Activated CD8-positive, alpha-beta memory T cell treated with anti-CD3 and anti-CD28 coated beads, Interleukin-2, amount 10 ng/mL, durations not matched to agents 7 days and 5 days (primary cell): ENCODE measurements at regions not wholly inside any gene's neighbourhood (a gene's known extent, or its start where the extent isn't known, plus 50 kb on each side); places are given as distances from the start of the nearest gene placed in this dataset.

ENCODE experiments used
- ATAC-seq: fragments of 150-1000 bp; cut with Tn5 transposase; one replicate; pipeline ENCODE4 v1.10.0; 2021; ENCODE audit warnings: moderate library complexity
- CTCF ChIA-PET: fragments of 350-600 bp; sonication (Branson Sonifier 250); formaldehyde crosslinking; loops from one replicate; lab custom pipeline; 2021; ENCODE audit warnings: antibody characterized with exemption; lab: Charles Lee
- DNase-seq: peaks from one replicate; pipeline ENCODE4 v3.0.0-alpha.2; 2020
- H3K27ac Mint-ChIP-seq: one replicate; pipeline ENCODE4 v1.8.0; 2021; ENCODE audit warnings: mild to moderate bottlenecking, mixed read lengths
- H3K27me3 Mint-ChIP-seq: one replicate; pipeline ENCODE4 v1.8.0; 2021; ENCODE audit warnings: mixed read lengths
- H3K36me3 Mint-ChIP-seq: one replicate; pipeline ENCODE4 v1.8.0; 2021; ENCODE audit warnings: mild to moderate bottlenecking, mixed read lengths
- H3K4me1 Mint-ChIP-seq: one replicate; pipeline ENCODE4 v1.8.0; 2021; ENCODE audit warnings: mixed read lengths
- H3K4me3 Mint-ChIP-seq: one replicate; pipeline ENCODE4 v1.8.0; 2021; ENCODE audit warnings: mild to moderate bottlenecking, moderate library complexity, mixed read lengths
- H3K9me3 Mint-ChIP-seq: one replicate; pipeline ENCODE4 v1.8.0; 2022; ENCODE audit warnings: low read depth, mixed read lengths

GRCh38 chr6:71153755-71154325, 134.8 kb upstream of the OGFRL1 start:
- Mint-ChIP-seq H3K4me3 (no peak overlapping the region), H3K27me3 (no peaks in the 10 kb centered on the region), H3K9me3 (no peaks in the 10 kb centered on the region), H3K4me1 (no peaks in the 10 kb centered on the region), H3K36me3 (no peaks in the 10 kb centered on the region), H3K27ac (no peak overlapping the region)
- ATAC-seq (no peak), DNase-seq (no peak)
- CTCF ChIA-PET, result no interaction called here

GRCh38 chr6:71157345-71157744, 131.3 kb upstream of the OGFRL1 start:
- no peak for ATAC-seq
- no peaks in the 10 kb centered on the region for H3K27me3 Mint-ChIP-seq
- no peaks in the 10 kb centered on the region for H3K36me3 Mint-ChIP-seq
- no peaks in the 10 kb centered on the region for H3K4me1 Mint-ChIP-seq
- CTCF ChIA-PET, result no interaction called here
- no peak overlapping the region for H3K4me3 Mint-ChIP-seq
- DNase-seq, result no peak
- H3K9me3 Mint-ChIP-seq, result no peaks in the 10 kb centered on the region
- H3K27ac Mint-ChIP-seq, result no peak overlapping the region

DNA sequence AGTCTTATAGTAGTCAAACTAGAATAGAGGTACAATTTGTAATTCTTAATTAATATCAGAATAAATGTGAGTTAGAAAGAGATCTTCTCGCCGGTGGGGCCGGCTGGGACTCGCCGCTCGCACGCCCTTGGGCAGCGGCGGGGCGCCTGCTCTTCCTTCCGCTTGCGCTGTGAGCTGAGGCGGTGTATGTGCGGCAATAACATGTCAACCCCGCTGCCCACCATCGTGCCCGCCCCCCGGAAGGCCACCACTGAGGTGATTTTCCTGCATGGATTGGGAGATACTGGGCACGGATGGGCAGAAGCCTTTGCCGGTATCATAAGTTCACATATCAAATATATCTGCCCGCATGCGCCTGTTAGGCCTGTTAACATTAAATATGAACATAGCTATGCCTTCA, 123.7 kb upstream of the OGFRL1 start:
- no peak for ATAC-seq
- H3K4me1 Mint-ChIP-seq, result no peaks in the 10 kb centered on the region
- H3K27ac Mint-ChIP-seq, result no peak overlapping the region
- CTCF ChIA-PET, result no interaction called here
- H3K9me3 Mint-ChIP-seq, result no peaks in the 10 kb centered on the region
- H3K36me3 Mint-ChIP-seq, result no peaks in the 10 kb centered on the region
- H3K4me3 Mint-ChIP-seq, result no peak overlapping the region
- DNase-seq, result no peak
- H3K27me3 Mint-ChIP-seq, result peaks cover 6% of the 10 kb centered on the region

GRCh38 chr6:71168233-71168765, 120.3 kb upstream of the OGFRL1 start:
- Mint-ChIP-seq H3K4me1 (no peaks in the 10 kb centered on the region), H3K27me3 (peaks cover 6% of the 10 kb centered on the region), H3K36me3 (no peaks in the 10 kb centered on the region), H3K4me3 (no peak overlapping the region), H3K9me3 (no peaks in the 10 kb centered on the region), H3K27ac (no peak overlapping the region)
- CTCF ChIA-PET, result no interaction called here
- no peak for ATAC-seq
- no peak for DNase-seq

GRCh38 chr6:71171497-71172070, 117.0 kb upstream of the OGFRL1 start:
- CTCF ChIA-PET, result no interaction called here
- Mint-ChIP-seq H3K4me1 (no peaks in the 10 kb centered on the region), H3K36me3 (no peaks in the 10 kb centered on the region), H3K4me3 (no peak overlapping the region), H3K9me3 (no peaks in the 10 kb centered on the region), H3K27ac (no peak overlapping the region), H3K27me3 (peaks cover 6% of the 10 kb centered on the region)
- no peak for ATAC-seq
- no peak for DNase-seq

DNA sequence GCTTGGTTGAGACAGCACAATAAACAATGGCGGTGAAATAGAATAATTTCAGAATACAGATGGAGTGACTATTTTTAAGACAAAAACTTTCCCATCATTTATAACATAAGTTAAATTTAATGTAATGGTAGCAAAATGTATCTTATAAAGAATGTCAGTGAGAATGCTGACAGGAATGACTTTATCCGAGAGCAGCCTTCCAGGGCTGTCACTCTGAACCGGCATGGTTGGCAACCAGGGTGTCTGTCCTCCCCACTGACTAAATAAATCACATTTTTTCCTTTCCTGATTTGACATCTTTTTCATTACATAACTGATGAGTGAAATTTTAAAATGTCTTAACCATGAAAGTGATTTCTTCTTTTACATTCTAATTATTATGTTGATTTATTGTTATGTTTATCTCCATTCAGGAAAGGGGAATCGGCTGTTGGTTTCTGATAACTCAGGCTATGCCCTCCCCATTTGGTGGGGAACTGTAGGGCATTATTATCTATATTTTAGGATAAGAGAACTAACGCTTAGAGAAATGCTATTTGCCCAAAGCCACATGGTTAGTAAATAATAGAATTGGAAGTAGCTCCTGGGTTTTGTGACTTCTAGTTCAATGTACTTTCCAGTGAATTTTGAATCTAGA, 109.2 kb upstream of the OGFRL1 start:
- CTCF ChIA-PET, result no interaction called here
- no peak for ATAC-seq
- Mint-ChIP-seq H3K9me3 (no peaks in the 10 kb centered on the region), H3K4me3 (no peak overlapping the region), H3K27me3 (peaks cover 25% of the 10 kb centered on the region), H3K36me3 (no peaks in the 10 kb centered on the region), H3K4me1 (no peaks in the 10 kb centered on the region), H3K27ac (no peak overlapping the region)
- no peak for DNase-seq

DNA sequence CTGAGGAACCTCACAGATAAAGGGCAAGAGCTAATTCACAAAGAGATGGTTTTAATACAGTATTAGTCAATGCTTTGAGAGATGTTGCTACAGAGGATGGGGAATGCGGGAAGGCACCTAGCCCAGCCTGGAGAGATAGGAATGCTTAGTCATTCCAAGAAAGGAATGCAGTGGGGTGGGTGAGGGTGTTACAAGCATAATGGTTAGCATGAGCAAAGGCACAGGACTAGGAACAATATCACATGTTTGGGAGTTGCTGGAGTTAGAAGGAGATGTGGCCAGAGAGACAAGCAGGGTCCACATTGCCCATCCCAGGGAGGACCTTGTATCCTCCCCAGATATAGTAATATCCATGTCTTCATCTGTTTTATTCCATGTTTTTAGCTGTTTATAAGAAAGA, 107.0 kb upstream of the OGFRL1 start:
- H3K36me3 Mint-ChIP-seq, result no peaks in the 10 kb centered on the region
- CTCF ChIA-PET, result no interaction called here
- ATAC-seq, result no peak

GRCh38 chr6:71187141-71187540, 101.5 kb upstream of the OGFRL1 start:
- ATAC-seq, result no peak
- no peak for DNase-seq
- Mint-ChIP-seq H3K4me1 (no peaks in the 10 kb centered on the region), H3K9me3 (no peaks in the 10 kb centered on the region), H3K27ac (no peak overlapping the region), H3K4me3 (no peak overlapping the region), H3K36me3 (no peaks in the 10 kb centered on the region), H3K27me3 (peaks cover 20% of the 10 kb centered on the region)
- CTCF ChIA-PET, result no interaction called here

More for the DNA sequence above, 107.0 kb upstream of the OGFRL1 start:
- no peak overlapping the region for H3K4me3 Mint-ChIP-seq
- no peaks in the 10 kb centered on the region for H3K4me1 Mint-ChIP-seq
- H3K27ac Mint-ChIP-seq, result no peak overlapping the region
- peaks cover 28% of the 10 kb centered on the region for H3K27me3 Mint-ChIP-seq
- no peak for DNase-seq
- no peaks in the 10 kb centered on the region for H3K9me3 Mint-ChIP-seq

- DNase-seq (no peak), ATAC-seq (no peak)
- Mint-ChIP-seq H3K36me3 (no peaks in the 10 kb centered on the region), H3K9me3 (no peaks in the 10 kb centered on the region), H3K27me3 (peaks cover 2% of the 10 kb centered on the region), H3K27ac (no peak overlapping the region), H3K4me3 (no peak overlapping the region), H3K4me1 (no peaks in the 10 kb centered on the region)
- CTCF ChIA-PET, result interaction anchor here (0.9 to 1.5 kb wide), 3 partner anchors 98 to 159 kb away, joined by 3 to 5 read pairs (median 3); partner anchors contain the start of gene OGFRL1
Measured at GRCh38 chr6:71190809-71191208, 97.8 kb upstream of the OGFRL1 start.

GRCh38 chr6:71194724-71195123, 93.9 kb upstream of the OGFRL1 start:
- Mint-ChIP-seq H3K4me3 (no peak overlapping the region), H3K4me1 (no peaks in the 10 kb centered on the region), H3K9me3 (no peaks in the 10 kb centered on the region), H3K27ac (no peak overlapping the region), H3K27me3 (no peaks in the 10 kb centered on the region), H3K36me3 (no peaks in the 10 kb centered on the region)
- ATAC-seq (no peak), DNase-seq (no peak)
- CTCF ChIA-PET, result no interaction called here

DNA sequence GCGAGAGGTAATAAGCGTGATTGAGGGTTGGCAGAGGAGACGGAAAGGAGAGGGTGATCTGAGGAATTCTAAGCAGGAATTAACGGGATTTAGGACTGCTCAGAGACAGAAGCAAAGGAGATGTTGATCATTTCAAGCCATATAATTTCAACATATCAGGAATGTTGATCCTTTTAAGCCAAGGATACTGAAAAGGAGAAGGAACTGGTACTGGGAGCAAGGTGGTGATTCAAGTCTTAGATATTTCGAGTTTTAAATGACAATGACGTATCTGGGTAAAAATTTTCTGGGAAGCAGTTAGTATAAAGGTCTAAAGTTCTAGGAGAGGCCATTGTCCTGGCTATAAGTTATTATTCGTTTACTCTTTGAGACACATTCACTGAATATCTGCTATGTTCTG, 91.3 kb upstream of the OGFRL1 start:
- DNase-seq, result no peak
- no peak overlapping the region for H3K27ac Mint-ChIP-seq
- no peaks in the 10 kb centered on the region for H3K9me3 Mint-ChIP-seq
- no peak overlapping the region for H3K4me3 Mint-ChIP-seq
- no peaks in the 10 kb centered on the region for H3K36me3 Mint-ChIP-seq
- no peaks in the 10 kb centered on the region for H3K4me1 Mint-ChIP-seq
- H3K27me3 Mint-ChIP-seq, result no peaks in the 10 kb centered on the region
- no peak for ATAC-seq
- CTCF ChIA-PET, result no interaction called here

DNA sequence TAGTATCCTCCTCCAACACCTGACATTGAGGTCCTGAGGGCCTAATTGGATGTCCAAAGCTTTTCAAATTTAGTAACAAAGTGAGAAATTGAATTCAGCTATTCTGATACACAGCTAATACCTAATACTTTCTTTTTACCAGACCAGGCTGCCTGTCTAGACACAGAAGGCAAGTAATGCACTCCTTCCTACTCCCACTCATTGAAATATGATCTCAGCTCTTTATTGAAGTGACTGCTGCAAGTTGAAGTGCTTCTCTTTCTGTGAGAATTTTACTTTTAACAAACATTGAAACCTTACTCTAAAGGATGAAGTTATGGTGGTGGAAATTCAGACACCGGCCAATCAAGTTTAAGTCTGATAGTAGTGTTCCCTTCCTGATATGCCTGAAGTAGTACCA, 90.8 kb upstream of the OGFRL1 start:
- DNase-seq (no peak), ATAC-seq (no peak)
- no peak overlapping the region for H3K4me3 Mint-ChIP-seq
- CTCF ChIA-PET, result no interaction called here
- H3K9me3 Mint-ChIP-seq, result no peaks in the 10 kb centered on the region
- no peaks in the 10 kb centered on the region for H3K4me1 Mint-ChIP-seq
- no peaks in the 10 kb centered on the region for H3K36me3 Mint-ChIP-seq
- H3K27ac Mint-ChIP-seq, result no peak overlapping the region
- no peaks in the 10 kb centered on the region for H3K27me3 Mint-ChIP-seq

- CTCF ChIA-PET, result no interaction called here
- H3K4me3 Mint-ChIP-seq, result no peak overlapping the region
Measured at GRCh38 chr6:71198908-71199307, 89.7 kb upstream of the OGFRL1 start.

DNA sequence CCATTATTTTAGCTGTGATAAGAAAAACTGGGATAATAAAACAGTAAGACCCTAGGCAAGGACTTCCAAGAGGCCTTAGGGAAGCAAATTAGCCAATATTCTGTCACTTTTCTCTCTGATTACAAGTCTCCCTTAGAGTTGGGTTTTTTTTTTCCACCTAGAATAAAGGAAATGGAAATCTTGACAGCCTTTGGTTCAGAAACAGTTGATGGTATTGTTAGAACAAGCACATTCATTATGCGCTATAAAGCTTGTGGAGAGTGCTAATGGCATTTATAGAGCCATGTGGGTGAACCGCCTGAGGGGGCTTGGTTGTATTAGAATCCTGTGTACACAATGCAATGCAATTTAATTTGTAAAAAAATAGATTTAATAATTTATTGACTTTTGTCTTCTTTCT, 88.9 kb upstream of the OGFRL1 start:
- ATAC-seq, result no peak
- no peak overlapping the region for H3K27ac Mint-ChIP-seq
- no peak for DNase-seq
- CTCF ChIA-PET, result no interaction called here
- H3K27me3 Mint-ChIP-seq, result no peaks in the 10 kb centered on the region
- H3K36me3 Mint-ChIP-seq, result no peaks in the 10 kb centered on the region
- H3K4me3 Mint-ChIP-seq, result no peak overlapping the region
- H3K9me3 Mint-ChIP-seq, result no peaks in the 10 kb centered on the region
- no peaks in the 10 kb centered on the region for H3K4me1 Mint-ChIP-seq

More at GRCh38 chr6:71198908-71199307, 89.7 kb upstream of the OGFRL1 start:
- ATAC-seq (no peak), DNase-seq (no peak)
- Mint-ChIP-seq H3K36me3 (no peaks in the 10 kb centered on the region), H3K27me3 (no peaks in the 10 kb centered on the region), H3K4me1 (no peaks in the 10 kb centered on the region), H3K9me3 (no peaks in the 10 kb centered on the region), H3K27ac (no peak overlapping the region)
